Activated CD4-positive, alpha-beta T cell treated with anti-CD3 and anti-CD28 coated beads for 48 hours (primary cell): ENCODE measurements at regions not wholly inside any gene's neighbourhood (a gene's known extent, or its start where the extent isn't known, plus 50 kb on each side); places are given as distances from the start of the nearest gene placed in this dataset.

ENCODE experiments used
- DNase-seq: peaks from one replicate; pipeline ENCODE4 v3.0.0-alpha.2; 2020

DNA sequence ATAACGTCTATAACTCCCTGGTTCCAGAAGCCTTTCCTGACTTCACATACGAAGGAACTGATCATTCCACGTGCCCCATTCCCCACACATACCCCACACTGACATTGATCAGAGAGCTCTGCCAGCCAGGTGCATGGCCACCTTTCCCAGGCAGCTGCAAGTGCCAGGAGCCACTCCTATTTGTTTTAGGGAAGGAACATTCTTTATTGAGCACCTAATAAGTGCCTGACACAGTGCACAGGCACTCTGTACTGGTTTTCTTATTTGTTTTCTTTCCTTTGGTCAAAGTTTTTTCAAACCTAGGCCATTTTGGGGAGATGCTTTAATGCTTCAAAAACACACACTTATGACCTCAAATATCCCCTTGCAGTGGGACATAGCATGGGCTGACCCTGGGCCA, 50.0 kb downstream of the PITPNM2 start:
- no peak for DNase-seq

DNA sequence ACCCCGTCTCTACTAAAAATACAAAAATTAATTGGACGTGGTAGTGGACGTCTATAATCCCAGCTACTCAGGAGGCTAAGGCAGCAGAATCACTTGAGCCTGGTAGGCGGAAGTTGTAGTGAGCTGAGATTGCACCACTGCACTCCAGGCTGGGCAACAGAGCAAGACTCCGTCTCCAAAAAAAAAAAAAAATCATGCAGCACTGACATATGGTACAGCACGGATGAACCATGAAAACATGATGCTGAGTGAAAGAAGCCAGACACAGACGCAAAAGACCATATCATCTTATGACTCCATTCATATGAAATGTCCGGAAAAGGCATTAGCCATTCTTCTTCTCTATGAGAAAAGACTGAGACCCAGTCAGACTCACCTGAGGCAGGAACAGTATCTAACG, 50.4 kb downstream of the PITPNM2 start:
- DNase-seq, result no peak

DNA sequence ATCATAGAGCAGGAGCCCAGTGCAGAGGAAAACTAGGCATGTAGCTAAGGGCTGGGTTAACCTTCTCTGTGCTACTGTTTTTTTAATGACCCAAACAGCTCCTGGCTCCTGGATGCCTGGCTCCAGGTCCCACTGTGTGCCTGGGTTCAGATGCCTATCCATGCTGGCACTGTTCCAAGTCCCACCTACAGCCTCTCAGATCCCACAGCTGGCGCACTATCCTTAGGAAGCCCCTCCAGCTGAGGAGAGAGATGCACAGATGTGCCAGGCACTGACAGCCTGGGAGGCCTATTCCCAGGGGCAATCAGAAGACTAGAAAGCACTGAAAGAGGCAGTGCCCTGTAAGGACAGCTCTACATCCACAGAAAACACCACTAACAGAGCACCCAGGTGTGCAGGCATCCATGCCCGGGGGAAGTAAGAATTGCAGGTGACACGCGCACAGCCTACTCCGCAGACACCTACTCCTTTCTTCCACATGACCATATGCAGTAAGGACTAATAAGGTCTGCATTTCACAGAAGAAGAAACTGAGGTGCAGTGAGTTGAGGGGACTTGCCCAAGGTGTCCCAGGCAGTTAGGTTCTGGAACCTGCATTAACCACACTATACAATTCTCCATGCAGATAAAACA, 51.2 kb downstream of the PITPNM2 start:
- no peak for DNase-seq

- DNase-seq, result no peak
Observed at GRCh38 chr12:123098780-123099179, 52.1 kb downstream of the PITPNM2 start.

DNA sequence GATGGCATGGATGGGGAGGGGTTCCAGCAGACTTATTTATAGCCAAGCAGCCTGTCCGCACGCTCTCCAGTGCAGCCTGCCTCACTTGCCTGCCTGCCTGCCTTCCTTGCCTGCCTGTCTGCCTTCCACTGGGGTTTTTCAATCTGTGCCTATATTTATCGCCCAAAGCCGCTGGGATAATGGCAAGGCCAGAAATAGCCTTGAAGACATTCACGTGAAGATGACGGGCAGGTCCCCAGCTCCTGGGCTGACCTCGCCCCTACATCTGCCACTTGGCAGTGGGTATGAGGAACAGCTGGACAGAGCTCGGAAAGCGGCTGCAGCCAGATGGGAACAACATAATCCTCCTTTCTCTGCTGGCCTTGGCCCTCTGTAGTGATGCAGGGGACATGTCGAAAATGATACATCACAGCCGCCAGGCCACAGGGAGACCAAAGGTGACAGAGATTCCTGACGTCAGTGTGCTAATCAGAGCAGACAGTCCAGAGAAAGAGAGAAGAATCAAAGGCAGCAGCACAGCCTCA, 53.3 kb downstream of the PITPNM2 start:
- no peak for DNase-seq

DNA sequence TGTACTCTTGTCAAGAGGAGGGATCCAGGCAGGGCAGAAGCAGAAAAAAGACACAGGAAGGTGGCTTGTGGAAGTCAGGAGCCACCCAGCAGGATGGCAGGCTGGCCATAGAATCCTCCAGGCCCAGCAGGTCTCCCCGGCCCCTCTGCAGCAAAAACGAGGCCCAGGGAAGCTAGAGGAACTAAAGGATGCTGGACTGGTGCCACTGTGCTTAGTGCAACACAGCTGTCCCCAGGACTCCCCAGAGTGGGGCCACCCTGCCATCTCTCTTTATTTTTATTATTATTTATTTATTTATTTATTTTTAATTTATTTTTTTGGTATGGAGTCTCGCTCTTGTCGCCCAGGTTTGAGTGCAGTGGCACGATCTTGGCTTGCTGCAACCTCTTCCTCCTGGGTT, 54.1 kb downstream of the PITPNM2 start:
- DNase-seq, result no peak

DNA sequence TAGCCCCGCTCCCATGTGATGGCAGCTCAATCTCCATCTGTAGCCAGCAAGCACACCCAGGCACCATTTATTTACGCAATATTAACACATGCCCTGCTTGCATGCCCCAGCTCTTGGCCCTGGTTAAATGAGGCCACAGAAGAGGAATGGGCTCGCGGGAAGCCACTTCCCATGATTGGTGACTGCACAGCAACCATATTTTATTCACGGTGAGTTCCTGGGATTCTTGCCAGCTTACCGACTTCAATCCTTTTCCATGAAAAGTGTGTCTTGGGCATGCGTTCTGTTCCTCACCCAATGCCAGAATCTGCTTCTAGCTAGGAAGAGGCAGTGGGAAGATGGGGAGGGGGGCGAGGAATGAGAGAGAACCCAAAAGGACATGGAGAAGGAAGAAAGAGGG, 54.7 kb downstream of the PITPNM2 start:
- DNase-seq, result no peak

DNA sequence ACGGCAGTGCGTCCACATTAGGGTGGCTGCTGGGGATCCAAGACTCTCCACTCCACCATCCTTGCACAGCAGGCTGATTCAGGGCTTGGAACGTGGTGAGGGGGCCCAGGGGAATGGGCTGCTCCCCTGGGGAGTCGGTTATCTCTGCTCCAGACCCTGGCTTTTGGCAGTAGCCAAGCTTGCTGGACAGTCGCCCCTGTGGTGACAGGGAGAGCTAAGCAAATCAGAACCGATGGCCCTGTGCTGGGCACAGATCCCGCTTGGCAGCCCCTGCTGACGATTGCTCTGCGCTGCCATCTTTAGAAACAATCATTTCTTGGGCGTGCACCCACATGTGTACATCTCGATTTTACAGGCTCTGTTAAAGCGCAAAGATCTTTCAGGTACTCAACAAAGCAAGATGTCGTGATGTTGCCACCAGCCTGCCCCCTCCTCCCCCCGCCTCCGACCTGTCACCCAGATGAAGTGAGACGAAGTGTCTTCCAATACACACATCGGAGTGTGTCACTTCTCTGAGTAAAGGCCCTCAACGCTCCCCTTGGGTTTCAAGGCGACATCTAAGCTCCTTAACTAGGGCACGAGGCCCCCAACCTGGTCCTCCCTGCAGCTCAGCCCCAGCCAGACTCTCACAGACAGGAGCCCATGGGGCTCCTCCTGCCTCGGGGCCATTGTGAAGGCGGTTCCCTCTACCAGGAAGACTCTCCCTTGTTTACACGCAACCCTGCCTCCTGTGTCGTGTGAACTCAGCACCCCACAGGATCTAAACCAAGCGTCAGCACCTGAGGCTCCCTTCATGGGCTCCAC, 55.6 kb downstream of the PITPNM2 start:
- DNase-seq, result no peak

- no peak for DNase-seq
Observed at GRCh38 chr12:123094349-123095077, 56.4 kb downstream of the PITPNM2 start.

DNA sequence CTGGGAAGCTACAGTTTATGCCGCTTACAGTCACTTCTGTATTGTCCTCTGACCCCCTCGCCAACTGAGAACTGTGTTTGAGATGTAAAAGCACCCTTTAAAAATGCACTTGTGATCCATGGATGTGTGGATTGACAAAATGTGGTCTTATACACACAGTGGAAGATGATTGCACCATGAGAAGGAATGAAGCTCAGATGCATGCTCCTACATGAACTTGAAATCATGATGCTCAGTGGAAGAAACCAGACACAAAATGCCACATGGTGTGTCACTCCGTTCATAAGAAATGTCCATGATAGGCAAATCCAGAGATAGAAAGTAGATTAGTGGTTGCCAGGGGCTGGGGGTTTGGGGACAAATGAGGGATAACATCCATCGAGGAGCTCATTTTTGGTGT, 58.0 kb downstream of the PITPNM2 start:
- DNase-seq, result no peak

DNA sequence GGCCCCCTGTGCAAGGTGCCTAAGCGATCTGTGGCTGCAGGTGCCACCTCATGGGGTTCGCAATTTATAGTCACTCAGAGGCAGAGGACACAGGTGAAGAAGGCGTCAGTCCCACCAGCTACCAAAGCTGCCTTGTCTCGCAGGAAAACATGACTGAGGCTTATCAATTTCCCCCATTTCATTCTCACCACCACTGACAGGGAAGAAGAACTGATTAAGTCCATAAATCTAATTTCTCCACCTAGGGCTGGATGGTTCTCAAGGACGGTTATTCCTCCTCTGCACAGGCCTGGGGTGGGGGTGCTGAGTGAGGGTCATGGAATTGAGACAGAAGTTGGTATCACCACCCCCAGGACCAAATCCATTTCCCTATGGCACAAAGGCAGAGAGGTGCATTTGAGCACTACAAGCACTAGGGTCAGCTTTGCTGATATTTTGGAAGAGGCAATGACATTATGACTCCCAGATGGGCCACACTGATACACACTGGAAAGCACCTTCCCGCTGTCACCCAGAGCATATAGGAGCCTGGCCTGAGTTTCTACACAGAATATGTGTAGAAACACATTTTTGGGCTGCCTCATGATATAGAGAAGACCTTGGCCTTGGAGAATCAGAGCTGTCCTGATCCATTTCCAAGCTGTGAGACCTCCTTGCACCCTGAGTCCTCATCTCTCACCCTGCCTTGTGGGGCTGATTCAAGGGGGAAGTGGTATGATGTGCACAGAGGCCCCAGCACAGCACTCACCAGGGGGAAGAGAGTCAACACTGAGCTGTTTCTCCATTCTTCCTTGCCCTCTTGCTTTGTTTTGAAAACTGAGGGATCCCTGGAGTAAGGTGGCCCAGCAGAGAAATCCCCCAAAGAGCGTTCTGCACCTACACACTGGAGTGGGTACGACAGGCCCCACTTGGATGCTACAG, 59.4 kb downstream of the PITPNM2 start:
- DNase-seq, result no peak

DNA sequence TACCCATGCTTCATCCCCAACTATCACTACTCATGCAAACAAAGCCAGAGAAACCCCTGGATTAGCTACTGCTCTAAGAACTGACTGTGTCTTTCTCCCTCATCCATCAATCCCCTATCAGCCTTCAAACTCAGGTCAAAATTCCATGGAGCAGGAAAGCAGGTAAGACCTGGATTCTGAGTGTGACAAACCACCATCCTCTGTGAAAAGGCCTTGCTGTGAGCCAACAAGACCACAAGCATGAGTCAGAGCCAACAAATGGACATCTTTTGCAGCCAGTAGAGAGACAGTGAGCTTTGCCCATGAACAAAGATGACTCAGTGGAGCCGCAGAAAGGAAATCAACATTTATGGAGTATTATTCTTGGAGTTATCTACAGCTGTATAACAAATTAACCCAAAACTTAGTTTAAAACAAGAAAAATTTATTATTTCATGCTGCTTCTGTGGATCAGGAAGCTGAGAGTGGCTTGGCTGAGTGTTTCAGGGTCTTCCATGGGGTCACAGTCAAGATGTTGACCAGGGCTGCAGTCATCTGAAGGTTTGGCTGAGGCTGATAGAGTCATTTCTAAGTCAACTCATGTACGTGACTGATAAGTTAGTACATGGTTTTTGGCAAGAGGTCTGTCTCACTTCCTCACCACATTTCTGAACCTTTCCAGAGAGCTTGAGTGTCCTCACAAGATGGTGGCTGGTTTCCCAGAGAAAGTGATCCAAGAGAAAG, 61.1 kb downstream of the PITPNM2 start:
- DNase-seq, result no peak

DNA sequence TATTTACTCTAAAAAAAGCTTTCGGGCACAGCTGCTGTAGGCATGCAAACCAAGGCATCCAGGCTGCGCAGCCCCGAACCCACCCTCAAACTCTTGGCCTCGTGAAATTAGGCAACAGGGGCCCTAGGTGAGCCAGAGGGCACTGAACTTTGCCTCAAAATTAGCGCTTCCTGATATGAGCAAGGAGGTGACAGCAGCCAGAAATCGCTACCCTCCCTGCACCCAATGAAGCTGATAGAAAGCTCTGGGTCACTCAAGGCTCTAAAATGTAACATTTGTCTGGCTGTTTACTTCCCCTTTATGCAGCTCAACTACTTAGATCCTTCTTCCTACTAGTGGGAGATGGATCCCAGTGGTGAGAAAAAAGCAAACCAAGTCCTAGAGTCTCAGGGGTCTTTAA, 61.8 kb downstream of the PITPNM2 start:
- DNase-seq, result no peak

DNA sequence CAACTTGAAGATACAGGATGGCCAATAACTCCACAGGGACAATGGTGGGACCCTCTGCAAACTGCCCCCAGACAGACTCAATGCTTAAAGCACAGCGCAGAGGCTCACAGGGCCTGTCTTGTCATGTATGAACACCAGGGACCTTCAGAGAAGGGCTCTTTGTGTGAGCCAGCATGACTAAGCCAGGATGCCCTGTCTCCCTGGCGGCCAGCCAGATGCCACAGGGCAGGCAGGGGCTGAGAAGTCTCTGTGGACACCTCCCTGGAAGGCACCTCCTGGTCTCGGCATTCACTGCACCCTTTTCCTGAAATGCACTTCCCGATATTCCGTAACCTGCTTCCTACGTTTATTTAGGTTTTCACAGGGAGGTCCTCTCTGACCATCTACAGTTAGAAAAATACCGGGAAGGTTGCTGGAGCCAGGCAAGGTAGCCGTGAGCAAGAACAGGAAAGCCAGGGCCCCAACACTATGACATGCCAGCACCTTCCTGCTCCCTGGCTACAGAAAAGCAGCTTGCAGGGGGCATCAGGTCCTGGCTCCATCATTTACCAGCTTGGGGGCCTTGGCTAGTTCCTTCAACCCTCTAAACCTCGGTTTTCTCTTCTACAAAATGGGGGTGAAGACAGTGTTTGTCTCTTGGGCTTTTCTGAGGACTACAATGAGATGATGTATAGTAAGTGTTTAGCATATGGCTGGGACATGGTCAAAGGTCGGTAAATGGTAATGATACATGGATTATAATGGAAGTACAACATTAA, 65.0 kb downstream of the PITPNM2 start:
- peak; percentile 35 for DNase-seq

DNA sequence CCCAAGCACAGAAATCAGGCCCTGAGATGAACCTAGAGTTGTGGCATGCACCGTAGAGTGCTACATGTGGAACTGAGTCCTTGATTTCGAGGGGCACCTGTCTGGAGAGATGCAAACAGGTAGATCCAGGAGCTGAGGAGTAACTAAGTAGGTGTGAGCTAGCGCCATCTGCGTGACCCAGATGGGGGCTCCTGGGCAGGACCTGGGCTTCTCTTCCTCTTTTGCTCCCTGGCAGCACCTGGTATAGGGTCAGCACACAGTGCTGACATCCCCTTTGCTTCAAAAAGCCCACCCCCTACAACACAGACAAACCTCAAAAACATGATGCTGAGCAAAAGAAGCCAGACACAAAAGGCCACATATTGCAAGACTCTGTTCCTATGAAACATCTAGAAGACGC, 65.8 kb downstream of the PITPNM2 start:
- no peak for DNase-seq

- no peak for DNase-seq
Observed at GRCh38 chr12:123083661-123084571, 67.0 kb downstream of the PITPNM2 start.

GRCh38 chr12:123080634-123081033, 70.3 kb downstream of the PITPNM2 start:
- no peak for DNase-seq

GRCh38 chr12:123078531-123079155, 72.2 kb downstream of the PITPNM2 start:
- no peak for DNase-seq

DNA sequence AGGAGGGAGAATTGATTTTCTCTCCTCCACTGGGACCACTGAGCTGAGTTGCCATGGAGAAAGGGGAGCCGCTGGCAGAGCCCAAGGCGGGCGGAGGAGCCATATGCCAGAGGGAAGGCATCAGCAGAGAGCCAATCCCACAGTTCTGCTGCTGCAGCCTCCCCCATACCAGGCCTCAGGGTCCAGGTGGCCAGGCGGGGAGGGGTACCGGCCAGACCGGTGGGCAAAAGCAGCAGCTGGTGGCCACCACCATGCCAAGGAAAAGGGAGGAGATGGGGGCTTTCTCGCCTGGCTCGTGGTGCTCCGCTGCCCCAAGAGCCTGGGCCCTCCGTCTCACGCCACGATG, 72.8 kb downstream of the PITPNM2 start:
- DNase-seq, result no peak
